Parathyroid adenoma (tissue), 2 donors: ENCODE measurements at regions not wholly inside any gene's neighbourhood (a gene's known extent, or its start where the extent isn't known, plus 50 kb on each side); places are given as distances from the start of the nearest gene placed in this dataset.

Experiments used
- H2AFZ ChIP-seq: fragments of 300-600 bp; sonication (generic); one replicate; pipeline ENCODE4 v1.7.0; 2017; ENCODE audit warnings: antibody characterized with exemption, mild to moderate bottlenecking
- H3K27ac ChIP-seq: fragments of 300-600 bp; sonication (generic); one replicate; pipeline ENCODE4 v1.7.0; 2017
- H3K27me3 ChIP-seq: fragments of 300-600 bp; sonication (generic); one replicate; pipeline ENCODE4 v1.7.0; 2017; ENCODE audit warnings: low read length; ENCODE audit not compliant: control insufficient read depth, insufficient read depth
- H3K36me3 ChIP-seq: fragments of 300-600 bp; sonication (generic); one replicate; pipeline ENCODE4 v1.7.0; 2017; ENCODE audit warnings: low read length; ENCODE audit not compliant: control insufficient read depth, insufficient read depth
- H3K4me1 ChIP-seq: fragments of 300-600 bp; sonication (generic); one replicate; pipeline ENCODE4 v1.7.0; 2017; ENCODE audit warnings: control low read depth
- H3K4me2 ChIP-seq: fragments of 300-600 bp; sonication (generic); one replicate; pipeline ENCODE4 v1.7.0; 2017; ENCODE audit warnings: low read length
- H3K4me3 ChIP-seq: fragments of 300-600 bp; sonication (generic); one replicate; pipeline ENCODE4 v1.7.0; 2017; ENCODE audit warnings: low read depth, low read length
- H3K79me2 ChIP-seq: fragments of 300-600 bp; sonication (generic); one replicate; pipeline ENCODE4 v1.7.0; 2017; ENCODE audit warnings: control low read depth
- H3K9ac ChIP-seq: fragments of 300-600 bp; sonication (generic); one replicate; pipeline ENCODE4 v1.7.0; 2017; ENCODE audit warnings: mild to moderate bottlenecking
- H3K9me3 ChIP-seq: fragments of 300-600 bp; sonication (generic); one replicate; pipeline ENCODE4 v1.7.0; 2017; ENCODE audit warnings: low read length; ENCODE audit not compliant: control insufficient read depth
- TF ChIP-seq, protein P1 (sequence below): fragments of 300-600 bp; sonication (generic); IDR thresholded peaks from one replicate; pipeline ENCODE4 v1.7.0; 2017; ENCODE audit warnings: antibody characterized with exemption, mild to moderate bottlenecking
- donor health status: primary hyperparathyroidism.

DNA sequence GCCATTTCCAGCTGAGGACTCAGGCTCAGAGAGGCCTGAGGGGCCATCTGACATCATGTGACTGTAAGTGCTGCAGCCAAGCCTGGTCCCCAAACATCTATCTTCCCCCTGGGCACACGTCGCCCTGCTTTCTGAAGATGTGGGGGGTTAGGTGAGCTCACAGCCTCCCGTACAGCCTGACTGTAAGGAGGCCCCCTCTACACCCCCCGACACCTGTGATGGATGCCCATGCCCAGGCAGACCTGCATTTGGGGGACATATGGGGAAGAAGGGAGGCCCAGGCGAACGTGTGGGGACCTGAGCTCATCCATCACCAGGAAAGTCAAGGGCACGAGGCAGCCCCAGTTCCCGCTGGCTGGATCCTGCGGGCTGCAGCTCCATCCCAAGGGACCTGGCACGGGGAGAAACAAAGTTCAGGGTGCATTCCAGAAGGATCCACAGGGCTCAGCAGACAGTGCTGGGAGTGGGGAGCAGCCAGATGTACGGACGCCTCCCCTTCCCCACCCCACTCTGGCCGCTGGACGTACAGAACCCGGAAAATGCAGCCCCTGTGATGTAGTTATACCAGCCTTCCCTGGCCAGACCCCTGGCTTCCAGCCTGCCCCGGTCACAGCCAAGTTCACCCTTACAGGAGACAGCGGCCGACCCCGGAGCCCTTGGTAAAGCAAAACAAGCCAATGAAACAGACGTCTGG, 1431.4 kb downstream of the BRD1 start:
- H3K79me2 ChIP-seq = no peaks in the 10 kb centered on the region
- TF ChIP-seq, protein P1, sequence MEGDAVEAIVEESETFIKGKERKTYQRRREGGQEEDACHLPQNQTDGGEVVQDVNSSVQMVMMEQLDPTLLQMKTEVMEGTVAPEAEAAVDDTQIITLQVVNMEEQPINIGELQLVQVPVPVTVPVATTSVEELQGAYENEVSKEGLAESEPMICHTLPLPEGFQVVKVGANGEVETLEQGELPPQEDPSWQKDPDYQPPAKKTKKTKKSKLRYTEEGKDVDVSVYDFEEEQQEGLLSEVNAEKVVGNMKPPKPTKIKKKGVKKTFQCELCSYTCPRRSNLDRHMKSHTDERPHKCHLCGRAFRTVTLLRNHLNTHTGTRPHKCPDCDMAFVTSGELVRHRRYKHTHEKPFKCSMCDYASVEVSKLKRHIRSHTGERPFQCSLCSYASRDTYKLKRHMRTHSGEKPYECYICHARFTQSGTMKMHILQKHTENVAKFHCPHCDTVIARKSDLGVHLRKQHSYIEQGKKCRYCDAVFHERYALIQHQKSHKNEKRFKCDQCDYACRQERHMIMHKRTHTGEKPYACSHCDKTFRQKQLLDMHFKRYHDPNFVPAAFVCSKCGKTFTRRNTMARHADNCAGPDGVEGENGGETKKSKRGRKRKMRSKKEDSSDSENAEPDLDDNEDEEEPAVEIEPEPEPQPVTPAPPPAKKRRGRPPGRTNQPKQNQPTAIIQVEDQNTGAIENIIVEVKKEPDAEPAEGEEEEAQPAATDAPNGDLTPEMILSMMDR = no peak
- no peak overlapping the region for H3K4me2 ChIP-seq
- H3K9me3 ChIP-seq = no peaks in the 10 kb centered on the region
- H3K4me3 ChIP-seq = no peak overlapping the region
- no peaks in the 10 kb centered on the region for H3K27me3 ChIP-seq
- no peaks in the 10 kb centered on the region for H3K36me3 ChIP-seq
- H3K9ac ChIP-seq = no peak overlapping the region
- no peaks in the 10 kb centered on the region for H3K4me1 ChIP-seq
- no peak overlapping the region for H3K27ac ChIP-seq
- H2AFZ ChIP-seq = no peak overlapping the region

DNA sequence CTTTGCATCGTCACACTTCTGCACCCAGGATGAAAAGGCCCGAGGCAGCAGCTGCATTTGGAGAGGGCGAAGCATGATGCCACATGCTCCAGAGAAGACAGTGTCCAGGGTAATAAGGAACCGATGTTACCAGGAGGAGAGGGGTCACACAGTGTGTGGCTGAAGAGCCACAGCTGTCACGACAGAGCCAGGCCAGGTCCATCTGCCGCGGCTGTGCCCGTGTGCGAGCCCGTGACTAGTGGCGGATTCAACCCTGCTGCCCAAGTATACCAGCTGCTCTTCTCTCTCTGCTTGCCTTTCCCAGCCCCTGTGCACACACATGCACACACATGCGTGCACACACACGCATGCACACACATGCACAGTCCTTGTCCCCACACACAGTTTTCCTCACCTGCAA, 1432.5 kb downstream of the BRD1 start:
- H3K79me2 ChIP-seq = no peaks in the 10 kb centered on the region
- no peaks in the 10 kb centered on the region for H3K4me1 ChIP-seq
- no peak overlapping the region for H2AFZ ChIP-seq
- no peak overlapping the region for H3K4me2 ChIP-seq
- no peak overlapping the region for H3K4me3 ChIP-seq
- H3K36me3 ChIP-seq = no peaks in the 10 kb centered on the region
- no peak overlapping the region for H3K9ac ChIP-seq
- TF ChIP-seq, protein P1 = no peak
- H3K27me3 ChIP-seq = no peaks in the 10 kb centered on the region
- no peaks in the 10 kb centered on the region for H3K9me3 ChIP-seq
- no peak overlapping the region for H3K27ac ChIP-seq

DNA sequence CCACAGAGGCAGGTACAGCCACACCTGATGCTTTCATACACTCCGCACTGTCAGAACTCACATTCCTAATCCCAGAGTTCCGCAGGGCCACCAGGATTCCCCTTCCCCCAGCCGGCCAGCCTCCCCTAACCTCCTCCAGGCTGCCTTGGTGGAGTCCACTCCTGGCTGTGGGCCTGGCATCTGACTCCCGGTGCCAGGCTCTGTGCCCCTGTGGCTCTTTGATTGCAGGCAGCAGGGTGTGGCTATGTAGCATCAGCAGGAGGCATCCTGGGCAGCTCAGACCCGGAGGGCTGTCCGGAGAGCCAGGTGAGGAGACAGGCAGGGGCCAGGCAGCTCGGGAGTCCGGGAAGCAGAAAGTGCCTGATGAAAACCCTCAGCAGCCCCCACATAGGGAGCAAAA, 1432.9 kb downstream of the BRD1 start:
- Histone ChIP-seq H3K9ac (no peak overlapping the region), H3K36me3 (no peaks in the 10 kb centered on the region), H3K4me2 (no peak overlapping the region), H3K27me3 (no peaks in the 10 kb centered on the region), H2AFZ (no peak overlapping the region), H3K9me3 (no peaks in the 10 kb centered on the region), H3K79me2 (no peaks in the 10 kb centered on the region), H3K4me1 (no peaks in the 10 kb centered on the region), H3K4me3 (no peak overlapping the region), H3K27ac (no peak overlapping the region)
- TF ChIP-seq, protein P1 = no peak

DNA sequence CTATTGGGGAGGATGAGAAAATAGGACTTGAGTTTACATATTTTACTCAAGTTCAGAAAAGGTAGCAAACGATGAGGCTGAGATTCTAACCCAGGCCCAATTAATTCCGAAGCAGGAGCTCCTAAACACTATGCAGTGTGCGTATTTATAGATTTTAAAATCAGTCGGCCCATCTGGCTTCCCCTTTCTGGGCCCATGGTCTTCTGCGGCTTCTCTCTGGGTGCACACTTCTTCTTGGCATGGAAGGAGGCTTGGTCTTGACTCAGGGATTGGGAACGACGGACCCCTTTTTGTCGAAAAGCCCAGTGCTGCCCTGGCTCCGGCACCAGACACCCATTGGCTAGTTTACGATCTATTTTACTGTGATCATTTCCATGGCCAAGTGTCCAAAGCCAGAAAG, 1433.8 kb downstream of the BRD1 start:
- TF ChIP-seq, protein P1 = no peak
- H3K9me3 ChIP-seq = no peaks in the 10 kb centered on the region
- H3K4me2 ChIP-seq = no peak overlapping the region

DNA sequence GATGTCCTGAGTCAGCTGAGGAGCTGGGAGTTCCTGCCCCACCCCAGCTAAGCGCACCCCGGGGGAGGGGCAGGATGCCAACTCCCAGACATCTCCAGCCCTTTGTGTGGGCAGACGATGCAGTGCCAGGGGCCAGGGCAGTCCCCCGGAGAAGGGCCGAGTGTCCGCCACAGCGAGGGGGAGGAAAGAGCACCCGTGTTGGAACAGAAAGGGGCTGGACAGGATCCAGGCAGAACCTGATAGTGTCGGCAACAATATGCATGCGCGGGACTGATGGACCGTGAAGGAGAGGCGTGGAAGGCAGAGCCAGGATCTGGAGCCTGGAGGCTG, 1434.7 kb downstream of the BRD1 start:
- no peaks in the 10 kb centered on the region for H3K4me1 ChIP-seq
- no peaks in the 10 kb centered on the region for H3K27me3 ChIP-seq
- H3K27ac ChIP-seq = no peak overlapping the region
- H3K36me3 ChIP-seq = no peaks in the 10 kb centered on the region
- H2AFZ ChIP-seq = no peak overlapping the region
- H3K79me2 ChIP-seq = no peaks in the 10 kb centered on the region
- H3K9me3 ChIP-seq = no peaks in the 10 kb centered on the region
- H3K4me3 ChIP-seq = no peak overlapping the region
- H3K9ac ChIP-seq = no peak overlapping the region
- TF ChIP-seq, protein P1 = no peak
- no peak overlapping the region for H3K4me2 ChIP-seq

More for the DNA sequence above, 1433.8 kb downstream of the BRD1 start:
- Histone ChIP-seq H3K9ac (no peak overlapping the region), H3K79me2 (no peaks in the 10 kb centered on the region), H3K27ac (no peak overlapping the region), H3K4me3 (no peak overlapping the region), H3K36me3 (no peaks in the 10 kb centered on the region), H2AFZ (no peak overlapping the region), H3K27me3 (no peaks in the 10 kb centered on the region), H3K4me1 (no peaks in the 10 kb centered on the region)
